PC-3 (cell line): ENCODE measurements at regions not wholly inside any gene's neighbourhood (a gene's known extent, or its start where the extent isn't known, plus 50 kb on each side); places are given as distances from the start of the nearest gene placed in this dataset.

Source experiments
- EZH2 ChIP-seq: fragments of 300-600 bp; sonication (generic); IDR thresholded peaks from one replicate; pipeline ENCODE4 v1.6.1; 2017; ENCODE audit warnings: antibody characterized with exemption, mild to moderate bottlenecking, low read length; ENCODE audit not compliant: unreplicated experiment
- TF ChIP-seq, protein P1 (sequence below): fragments of 300-600 bp; sonication (generic); conservative IDR thresholded peaks from 2 replicates; pipeline ENCODE4 v1.5.1; 2017; ENCODE audit warnings: antibody characterized with exemption, low read depth, mild to moderate bottlenecking, low read length

DNA sequence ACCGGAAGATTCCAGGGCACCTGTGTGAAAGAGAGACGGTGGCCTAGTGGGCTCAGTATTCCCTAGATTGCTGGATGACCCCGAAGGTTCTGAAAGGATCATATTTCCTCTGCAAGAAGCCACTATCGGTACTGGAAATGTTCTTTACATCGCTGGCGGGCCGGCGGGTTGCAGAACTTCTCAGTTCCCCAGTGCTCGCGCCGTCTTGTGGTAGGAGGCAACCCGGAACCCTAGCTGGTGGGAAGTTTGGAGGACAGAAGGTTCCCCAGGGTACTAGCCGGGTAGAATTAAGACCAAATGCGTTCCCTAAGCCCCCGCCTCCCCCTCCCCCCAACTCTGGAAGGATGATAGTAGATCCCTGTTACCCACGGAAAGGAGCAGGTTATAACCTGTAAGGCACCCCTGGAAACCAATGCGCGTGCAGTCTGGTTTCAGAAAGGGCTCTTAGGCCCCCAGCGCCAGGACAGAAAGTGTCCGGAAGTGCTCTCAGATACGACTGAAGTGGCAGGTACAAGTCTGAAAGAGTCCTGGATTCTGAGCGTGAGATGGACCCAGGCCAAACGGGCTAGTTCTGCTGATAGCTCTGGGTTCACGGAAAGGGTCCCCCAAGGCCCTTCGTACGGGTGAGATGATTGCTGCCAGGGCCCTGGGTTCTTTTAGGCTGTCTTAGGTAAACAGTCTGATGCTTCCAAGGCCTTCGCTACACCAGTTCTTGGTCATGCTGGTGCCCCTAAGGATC is 61.7 kb upstream of the DCAF8L1 start:
- no peak for TF ChIP-seq EZH2
- TF ChIP-seq, protein P1, sequence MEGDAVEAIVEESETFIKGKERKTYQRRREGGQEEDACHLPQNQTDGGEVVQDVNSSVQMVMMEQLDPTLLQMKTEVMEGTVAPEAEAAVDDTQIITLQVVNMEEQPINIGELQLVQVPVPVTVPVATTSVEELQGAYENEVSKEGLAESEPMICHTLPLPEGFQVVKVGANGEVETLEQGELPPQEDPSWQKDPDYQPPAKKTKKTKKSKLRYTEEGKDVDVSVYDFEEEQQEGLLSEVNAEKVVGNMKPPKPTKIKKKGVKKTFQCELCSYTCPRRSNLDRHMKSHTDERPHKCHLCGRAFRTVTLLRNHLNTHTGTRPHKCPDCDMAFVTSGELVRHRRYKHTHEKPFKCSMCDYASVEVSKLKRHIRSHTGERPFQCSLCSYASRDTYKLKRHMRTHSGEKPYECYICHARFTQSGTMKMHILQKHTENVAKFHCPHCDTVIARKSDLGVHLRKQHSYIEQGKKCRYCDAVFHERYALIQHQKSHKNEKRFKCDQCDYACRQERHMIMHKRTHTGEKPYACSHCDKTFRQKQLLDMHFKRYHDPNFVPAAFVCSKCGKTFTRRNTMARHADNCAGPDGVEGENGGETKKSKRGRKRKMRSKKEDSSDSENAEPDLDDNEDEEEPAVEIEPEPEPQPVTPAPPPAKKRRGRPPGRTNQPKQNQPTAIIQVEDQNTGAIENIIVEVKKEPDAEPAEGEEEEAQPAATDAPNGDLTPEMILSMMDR = no peak
